ENCODE measurements at regions not wholly inside any gene's neighbourhood (a gene's known extent, or its start where the extent isn't known, plus 50 kb on each side); places are given as distances from the start of the nearest gene placed in this dataset.

- no peak for TF ChIP-seq CTCF (IDR thresholded peaks at IDR 0.05)
- no peak for TF ChIP-seq POLR2A (IDR thresholded peaks at IDR 0.05)
Measured at GRCh38 chr15:70503798-70504298, 259.5 kb downstream of the UACA start.
